ENCODE measurements at regions not wholly inside any gene's neighbourhood (a gene's known extent, or its start where the extent isn't known, plus 50 kb on each side); places are given as distances from the start of the nearest gene placed in this dataset.

DNA sequence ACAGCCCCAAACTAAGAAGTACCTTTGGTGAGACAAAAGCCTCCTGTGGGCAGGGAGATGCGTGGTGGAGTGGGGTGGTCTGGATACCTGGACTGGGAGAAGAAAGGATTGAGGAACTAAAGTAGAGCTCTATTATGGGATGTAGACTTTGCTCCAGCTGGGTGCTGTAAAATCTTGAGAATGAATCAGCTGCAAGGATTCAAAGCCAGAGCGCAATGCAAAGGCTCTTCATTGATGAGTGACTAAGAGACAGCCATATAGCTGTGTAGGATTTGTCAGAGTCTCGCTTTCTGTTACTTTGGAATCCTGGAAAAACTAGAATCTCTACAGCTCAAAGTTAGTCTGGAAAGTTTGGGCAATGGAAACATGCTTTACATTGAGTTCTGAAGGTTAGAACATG is 159.9 kb downstream of the TAF11L14 start:
- 10% methylated on average over 3 of the region's 3 CpGs for WGBS (ENCODE audit: low lambda C conversion rate)
- POLR2A ChIA-PET, result no interaction called here
- Histone ChIP-seq H3K4me3 (replicated peaks in 1 of 3; ENCODE audit: insufficient read depth in 1 of 3, low read depth in 2 of 3, low read length in 3 of 3) (no peak overlapping the region), H3K79me2 (ENCODE audit: insufficient read depth, low read length) (no peaks in the 10 kb centered on the region), H3K36me3 (replicated peaks in 1 of 2; ENCODE audit: control insufficient read depth in 1 of 2, insufficient read depth in 2 of 2, low read length in 2 of 2) (no peaks in the 10 kb centered on the region), H3K9ac (ENCODE audit: insufficient read depth, low read depth, low read length) (no peak overlapping the region), H3K9me3 (ENCODE audit: low read length) (peaks cover 69% of the 10 kb centered on the region), H2AFZ (ENCODE audit: low read length) (no peak overlapping the region), H4K20me1 (ENCODE audit: insufficient read depth, low read length) (no peaks in the 10 kb centered on the region), H3K27ac (ENCODE audit: extremely low read length, insufficient read depth, low read length) (no peak overlapping the region), H3K27me3 (ENCODE audit: control insufficient read depth in 1 of 2, insufficient read depth in 2 of 2, low read length in 2 of 2) (no peaks in the 10 kb centered on the region), H3K4me1 (ENCODE audit: insufficient read depth, low read length) (no peaks in the 10 kb centered on the region), H3K4me2 (ENCODE audit: low read depth, low read length) (no peak overlapping the region)
- ATAC-seq (no peak), FAIRE-seq (no peak), DNase-seq (ENCODE audit: low spot score) (no peak)
- CTCF ChIA-PET (ENCODE audit: low intra/inter-chr PET ratio, low total read pairs), result no interaction called here
- in situ Hi-C loops (cut with HindIII; ENCODE audit: extremely low pct_ligation_motif_present, low pct_unique_long_range_greater_than_20kb), result no loop called here
- intact Hi-C loops (cut with micrococcal nuclease; ENCODE audit: unreplicated experiment), result no loop called here
- no TSS peak for BruUV-seq (replicated peaks)
- no peak for TF ChIP-seq ZNF746 (CRISPR knock-in tag; IDR thresholded peaks at IDR 0.05)
- TF ChIP-seq ZNF24 (IDR thresholded peaks at IDR 0.05), result no peak
- TF ChIP-seq, protein P1, sequence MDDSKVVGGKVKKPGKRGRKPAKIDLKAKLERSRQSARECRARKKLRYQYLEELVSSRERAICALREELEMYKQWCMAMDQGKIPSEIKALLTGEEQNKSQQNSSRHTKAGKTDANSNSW (CRISPR knock-in tag; IDR thresholded peaks at IDR 0.05; ENCODE audit: borderline replicate concordance), result no peak

DNA sequence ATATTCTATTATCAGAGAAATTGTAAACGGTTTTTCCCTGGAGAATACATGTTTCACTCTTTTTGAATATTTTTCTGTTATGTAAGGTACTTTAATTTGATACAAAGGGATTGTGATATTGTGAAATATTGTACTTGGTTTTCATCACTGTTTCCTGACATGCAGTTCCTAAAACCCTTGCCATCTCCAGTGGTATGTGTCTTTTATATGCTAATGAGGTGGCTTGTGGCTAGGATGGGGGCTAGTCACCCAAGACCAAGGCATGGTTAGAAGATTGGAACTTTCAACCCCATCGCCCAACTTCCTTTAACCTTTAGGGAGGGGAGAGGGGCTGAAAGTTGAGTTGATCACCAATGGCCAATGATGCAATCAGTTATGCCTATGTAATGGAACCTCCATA is 160.6 kb downstream of the TAF11L14 start:
- TF ChIP-seq ZNF720 (CRISPR knock-in tag; IDR thresholded peaks at IDR 0.05), result no peak
- TF ChIP-seq, protein P2, sequence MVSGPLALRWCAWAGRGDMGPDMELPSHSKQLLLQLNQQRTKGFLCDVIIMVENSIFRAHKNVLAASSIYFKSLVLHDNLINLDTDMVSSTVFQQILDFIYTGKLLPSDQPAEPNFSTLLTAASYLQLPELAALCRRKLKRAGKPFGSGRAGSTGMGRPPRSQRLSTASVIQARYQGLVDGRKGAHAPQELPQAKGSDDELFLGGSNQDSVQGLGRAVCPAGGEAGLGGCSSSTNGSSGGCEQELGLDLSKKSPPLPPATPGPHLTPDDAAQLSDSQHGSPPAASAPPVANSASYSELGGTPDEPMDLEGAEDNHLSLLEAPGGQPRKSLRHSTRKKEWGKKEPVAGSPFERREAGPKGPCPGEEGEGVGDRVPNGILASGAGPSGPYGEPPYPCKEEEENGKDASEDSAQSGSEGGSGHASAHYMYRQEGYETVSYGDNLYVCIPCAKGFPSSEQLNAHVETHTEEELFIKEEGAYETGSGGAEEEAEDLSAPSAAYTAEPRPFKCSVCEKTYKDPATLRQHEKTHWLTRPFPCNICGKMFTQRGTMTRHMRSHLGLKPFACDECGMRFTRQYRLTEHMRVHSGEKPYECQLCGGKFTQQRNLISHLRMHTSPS (CRISPR knock-in tag; IDR thresholded peaks at IDR 0.05; ENCODE audit: low read depth), result no peak
- TF ChIP-seq ZMYM3 (CRISPR knock-in tag; IDR thresholded peaks at IDR 0.05), result no peak
- TF ChIP-seq NR1H2 (CRISPR knock-in tag; IDR thresholded peaks at IDR 0.05; ENCODE audit: borderline replicate concordance, low read depth), result no peak
- no peak for TF ChIP-seq SMYD3 (CRISPR knock-in tag; IDR thresholded peaks at IDR 0.05)
- no peak for TF ChIP-seq ZEB1 (IDR thresholded peaks at IDR 0.05; ENCODE audit: insufficient replicate concordance, low read depth)
- no peak for TF ChIP-seq ZNF224 (CRISPR knock-in tag; IDR thresholded peaks at IDR 0.05)
- TF ChIP-seq SP5 (CRISPR knock-in tag; IDR thresholded peaks at IDR 0.05; ENCODE audit: borderline replicate concordance, low read depth), result no peak
- TF ChIP-seq ZSCAN22 (CRISPR knock-in tag; IDR thresholded peaks at IDR 0.05), result no peak
- TF ChIP-seq, protein P3, sequence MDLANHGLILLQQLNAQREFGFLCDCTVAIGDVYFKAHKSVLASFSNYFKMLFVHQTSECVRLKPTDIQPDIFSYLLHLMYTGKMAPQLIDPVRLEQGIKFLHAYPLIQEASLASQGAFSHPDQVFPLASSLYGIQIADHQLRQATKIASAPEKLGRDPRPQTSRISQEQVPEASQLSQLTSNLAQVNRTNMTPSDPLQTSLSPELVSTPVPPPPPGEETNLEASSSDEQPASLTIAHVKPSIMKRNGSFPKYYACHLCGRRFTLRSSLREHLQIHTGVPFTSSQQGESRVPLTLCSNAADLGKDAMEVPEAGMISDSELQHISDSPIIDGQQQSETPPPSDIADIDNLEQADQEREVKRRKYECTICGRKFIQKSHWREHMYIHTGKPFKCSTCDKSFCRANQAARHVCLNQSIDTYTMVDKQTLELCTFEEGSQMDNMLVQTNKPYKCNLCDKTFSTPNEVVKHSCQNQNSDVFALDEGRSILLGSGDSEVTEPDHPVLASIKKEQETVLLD (CRISPR knock-in tag; IDR thresholded peaks at IDR 0.05; ENCODE audit: low read depth), result no peak
- no peak for TF ChIP-seq ZNF7 (CRISPR knock-in tag; IDR thresholded peaks at IDR 0.05)
- no peak for TF ChIP-seq CBX2 (IDR thresholded peaks at IDR 0.05; ENCODE audit: low read depth, low read length)
- no peak for TF ChIP-seq CBX2 (CRISPR knock-in tag; IDR thresholded peaks at IDR 0.05; ENCODE audit: low read depth)
- H3K9me3 ChIP-seq (ENCODE audit: low read length), result peaks cover 69% of the 10 kb centered on the region
- in situ Hi-C loops (cut with HindIII; ENCODE audit: extremely low pct_ligation_motif_present, low pct_unique_long_range_greater_than_20kb) (no loop called here), intact Hi-C loops (cut with micrococcal nuclease; ENCODE audit: unreplicated experiment) (no loop called here)
- H3K27ac ChIP-seq (ENCODE audit: extremely low read length, insufficient read depth, low read length), result no peak overlapping the region
- H4K20me1 ChIP-seq (ENCODE audit: insufficient read depth, low read length), result no peaks in the 10 kb centered on the region
- BruUV-seq (replicated peaks), result no TSS peak
- H3K9ac ChIP-seq (ENCODE audit: insufficient read depth, low read depth, low read length), result no peak overlapping the region
- CTCF ChIA-PET (ENCODE audit: low intra/inter-chr PET ratio, low total read pairs), result no interaction called here
- ATAC-seq, result no peak
- POLR2A ChIA-PET, result no interaction called here
- no peaks in the 10 kb centered on the region for H3K27me3 ChIP-seq (ENCODE audit: control insufficient read depth in 1 of 2, insufficient read depth in 2 of 2, low read length in 2 of 2)
- 19% methylated on average over 2 of the region's 2 CpGs for whole genome bisulfite sequencing (ENCODE audit: low lambda C conversion rate)
- no peak for DNase-seq (ENCODE audit: low spot score)
- H2AFZ ChIP-seq (ENCODE audit: low read length), result no peak overlapping the region
- no peaks in the 10 kb centered on the region for H3K79me2 ChIP-seq (ENCODE audit: insufficient read depth, low read length)
- H3K4me2 ChIP-seq (ENCODE audit: low read depth, low read length), result no peak overlapping the region
- no peak overlapping the region for H3K4me3 ChIP-seq (replicated peaks in 1 of 3; ENCODE audit: insufficient read depth in 1 of 3, low read depth in 2 of 3, low read length in 3 of 3)
- H3K4me1 ChIP-seq (ENCODE audit: insufficient read depth, low read length), result no peaks in the 10 kb centered on the region
- no peaks in the 10 kb centered on the region for H3K36me3 ChIP-seq (replicated peaks in 1 of 2; ENCODE audit: control insufficient read depth in 1 of 2, insufficient read depth in 2 of 2, low read length in 2 of 2)
- no peak for FAIRE-seq

Data from HepG2 (cell line).